NCI-H1092 treated with DMSO at 0.1 percent for 48 hours (cell line): ENCODE measurements at regions not wholly inside any gene's neighbourhood (a gene's known extent, or its start where the extent isn't known, plus 50 kb on each side); places are given as distances from the start of the nearest gene placed in this dataset.
"Not testable (repeated sequence)": the region's sequence is repeated elsewhere in the genome, so short reads cannot be mapped to it uniquely, and the experiment has no call there.

Source experiments
- DNase-seq: peaks from one replicate; lab custom pipeline; 2025; lab: John Stamatoyannopoulos, UW

DNA sequence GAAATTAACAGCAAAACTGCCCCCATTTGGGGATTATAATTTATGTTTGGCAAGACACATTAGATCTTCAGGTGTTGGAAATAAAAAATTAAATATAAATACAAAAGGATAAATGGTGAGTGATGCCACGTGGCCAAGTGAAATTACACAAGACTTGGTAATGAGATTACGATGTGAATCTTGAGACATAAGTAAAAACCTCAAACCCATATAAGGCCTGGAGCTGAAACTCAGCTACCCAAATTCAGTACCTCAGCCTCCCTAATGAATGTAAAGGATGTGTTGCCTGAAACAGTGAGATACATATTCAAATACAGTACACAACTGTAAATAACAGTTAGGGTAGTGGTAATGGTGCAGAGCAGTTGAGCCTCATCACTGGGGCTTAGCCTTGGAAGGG is 1146.6 kb downstream of the OTOL1 start:
- DNase-seq: no peak

- no peak for DNase-seq
Observed at GRCh38 chr3:162647321-162647720, 1150.7 kb downstream of the OTOL1 start.

- DNase-seq: no peak
Observed at GRCh38 chr3:162658003-162658402, 1161.4 kb downstream of the OTOL1 start.

- no peak for DNase-seq
Observed at GRCh38 chr3:162665684-162666391, 1169.2 kb downstream of the OTOL1 start.

- no peak for DNase-seq
Observed at GRCh38 chr3:162666835-162667234, 1170.2 kb downstream of the OTOL1 start.

DNA sequence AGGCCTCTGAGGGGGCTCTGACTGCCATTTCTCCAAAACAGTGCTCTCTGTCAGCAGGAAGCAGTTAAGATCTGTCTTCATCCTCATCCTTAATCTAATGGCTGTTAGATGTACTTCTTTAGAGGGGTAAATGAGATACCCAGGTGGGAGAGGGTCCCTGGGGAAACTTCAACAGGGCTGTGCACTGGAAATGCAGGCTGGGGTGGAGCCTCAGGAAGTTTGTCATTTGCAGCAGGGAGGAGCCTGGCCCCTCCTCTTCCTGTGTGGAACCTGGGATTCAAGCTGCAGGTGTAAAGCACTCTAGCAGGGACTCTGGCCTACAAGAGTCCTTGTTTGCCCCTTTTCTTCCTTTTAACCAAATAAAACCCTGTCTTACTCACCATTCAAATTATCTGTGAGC is 1173.6 kb downstream of the OTOL1 start:
- DNase-seq: no peak

DNA sequence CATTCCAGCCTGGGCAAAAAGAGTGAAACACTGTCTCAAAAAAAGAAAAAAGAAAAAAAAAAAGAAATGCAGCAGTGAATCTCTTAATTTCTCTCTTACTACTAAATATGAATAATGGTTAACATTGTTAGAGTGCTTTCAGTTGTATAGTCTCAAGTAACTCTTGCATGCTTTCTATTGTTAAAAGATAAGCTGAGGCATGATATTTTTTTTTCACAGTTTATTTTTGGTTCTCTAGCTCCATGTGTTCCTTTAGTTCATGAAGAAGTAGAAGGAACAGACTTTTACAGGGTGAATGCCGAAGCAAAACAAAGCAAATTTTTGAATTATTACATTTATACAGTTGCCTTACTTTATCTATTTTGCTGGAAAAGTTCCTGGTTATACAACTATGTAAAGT is 1180.9 kb downstream of the OTOL1 start:
- no peak for DNase-seq

GRCh38 chr3:162678941-162679340 is 1182.3 kb downstream of the OTOL1 start:
- DNase-seq: no peak

DNA sequence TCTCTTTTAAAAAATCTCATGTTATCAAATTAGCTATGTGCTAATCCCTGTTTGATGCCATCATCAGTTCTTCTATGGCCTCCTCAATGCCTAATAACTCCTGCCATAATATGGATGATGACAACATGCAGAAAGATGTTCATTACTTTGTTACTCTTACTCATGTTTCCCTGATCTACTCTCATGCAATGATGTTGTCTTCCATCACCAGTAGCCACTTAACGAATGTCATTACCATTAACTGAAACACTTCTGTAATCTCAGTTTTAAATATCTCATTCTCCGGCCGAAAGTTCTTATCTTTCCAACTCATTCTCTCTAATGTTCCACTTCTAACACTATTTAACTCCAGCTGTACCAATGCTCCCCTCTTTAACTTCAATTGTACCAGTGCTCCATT is 1187.7 kb downstream of the OTOL1 start:
- DNase-seq: no peak

GRCh38 chr3:162699291-162699690 is 1202.7 kb downstream of the OTOL1 start:
- no peak for DNase-seq

GRCh38 chr3:162701211-162701610 is 1204.6 kb downstream of the OTOL1 start:
- DNase-seq: no peak

GRCh38 chr3:162702768-162703385 is 1206.3 kb downstream of the OTOL1 start:
- DNase-seq: no peak

DNA sequence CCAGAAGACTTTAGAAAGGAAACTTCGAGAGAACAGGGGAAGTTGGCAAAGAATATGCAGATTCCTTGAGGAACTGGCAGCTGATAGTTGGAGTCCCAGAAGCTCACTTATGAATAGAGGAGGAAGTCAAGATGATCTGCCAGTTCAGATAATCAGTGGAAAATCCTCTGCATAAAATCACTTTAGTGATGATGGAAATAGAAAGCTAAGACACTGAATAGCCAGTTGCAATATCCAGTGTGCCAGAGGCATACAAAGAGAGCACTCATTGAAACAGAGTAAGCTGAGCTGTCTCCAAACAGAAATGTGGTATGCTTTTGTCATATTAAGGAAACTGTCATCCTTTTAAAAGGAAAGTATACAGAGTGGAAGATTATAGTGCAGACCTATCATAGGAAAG is 1207.6 kb downstream of the OTOL1 start:
- no peak for DNase-seq

GRCh38 chr3:162704799-162705385 is 1208.3 kb downstream of the OTOL1 start:
- no peak for DNase-seq

- not testable (repeated sequence) for DNase-seq
Observed at GRCh38 chr3:162708394-162708793, 1211.8 kb downstream of the OTOL1 start.

DNA sequence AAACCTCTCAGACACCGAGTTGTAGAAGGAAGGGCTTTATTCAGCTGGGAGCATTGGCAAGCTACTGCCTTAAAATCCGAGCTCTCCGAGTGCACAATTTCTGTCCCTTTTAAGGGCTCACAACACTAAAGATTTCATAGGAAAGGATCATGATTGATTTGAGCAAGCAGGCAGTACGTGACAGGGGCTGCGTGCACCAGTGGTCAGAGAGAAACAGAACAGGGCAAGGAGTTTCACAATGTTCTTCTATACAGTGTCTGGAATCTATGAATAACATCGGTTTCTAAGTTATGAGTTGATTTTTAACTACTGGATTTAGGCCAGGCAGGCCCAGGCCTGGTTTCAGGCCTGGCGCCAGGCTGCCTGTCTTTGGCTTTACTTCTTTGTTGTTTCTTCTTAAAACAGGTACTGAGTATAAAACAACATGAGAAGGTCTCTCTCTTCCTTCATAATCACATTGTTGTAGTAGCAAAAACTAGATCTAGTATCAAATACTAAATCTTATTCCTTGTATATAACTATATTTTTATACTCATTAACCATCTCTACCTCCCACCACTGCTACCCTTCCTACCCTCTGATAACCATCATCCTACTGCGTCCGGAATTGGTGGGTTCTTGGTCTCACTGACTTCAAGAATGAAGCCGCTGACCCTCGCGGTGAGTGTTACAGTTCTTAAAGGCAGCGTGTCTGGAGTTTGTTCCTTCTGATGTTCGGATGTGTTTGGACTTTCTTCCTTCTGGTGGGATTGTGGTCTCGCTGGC is 1212.5 kb downstream of the OTOL1 start:
- not testable (repeated sequence) for DNase-seq

- no peak for DNase-seq
Observed at GRCh38 chr3:162710332-162711112, 1213.9 kb downstream of the OTOL1 start.

DNA sequence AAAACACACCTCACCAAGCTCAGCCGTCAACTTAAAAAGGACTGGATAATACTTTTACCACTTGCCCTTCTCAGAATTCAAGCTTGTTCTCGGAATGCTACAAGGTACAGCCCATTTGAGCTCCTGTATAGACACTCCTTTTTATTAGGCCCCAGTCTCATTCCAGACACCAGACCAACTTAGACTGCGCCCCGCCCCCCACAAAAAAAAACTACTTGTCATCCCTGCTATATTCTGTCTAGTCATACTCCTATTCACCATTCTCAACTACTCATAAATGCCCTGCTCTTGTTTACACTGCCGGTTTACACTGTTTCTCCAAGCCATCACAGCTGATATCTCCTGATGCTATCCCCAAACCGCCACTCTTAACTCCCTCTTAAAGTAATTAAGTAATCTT is 1220.5 kb downstream of the OTOL1 start:
- DNase-seq: not testable (repeated sequence)

DNA sequence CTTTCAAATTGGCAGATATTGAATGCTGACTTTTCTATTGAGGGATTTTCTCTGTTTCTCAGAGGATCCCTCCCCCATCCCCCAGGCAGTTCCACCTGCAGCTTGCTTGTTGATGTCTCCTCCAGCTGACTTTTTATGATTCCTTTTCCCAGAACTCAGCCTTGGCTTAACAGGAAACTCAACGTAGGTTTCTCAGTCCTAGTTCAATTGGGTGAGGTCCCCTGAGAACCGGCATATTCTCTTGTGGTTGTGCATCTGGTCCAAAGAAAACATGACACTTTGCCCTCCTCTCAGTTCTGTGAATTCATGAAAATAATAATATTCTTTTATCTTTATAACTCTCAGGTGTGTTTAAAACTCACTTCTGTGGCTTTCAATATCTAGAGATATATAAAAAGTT is 1222.1 kb downstream of the OTOL1 start:
- DNase-seq: no peak

GRCh38 chr3:162719684-162720341 is 1223.2 kb downstream of the OTOL1 start:
- DNase-seq: no peak

DNA sequence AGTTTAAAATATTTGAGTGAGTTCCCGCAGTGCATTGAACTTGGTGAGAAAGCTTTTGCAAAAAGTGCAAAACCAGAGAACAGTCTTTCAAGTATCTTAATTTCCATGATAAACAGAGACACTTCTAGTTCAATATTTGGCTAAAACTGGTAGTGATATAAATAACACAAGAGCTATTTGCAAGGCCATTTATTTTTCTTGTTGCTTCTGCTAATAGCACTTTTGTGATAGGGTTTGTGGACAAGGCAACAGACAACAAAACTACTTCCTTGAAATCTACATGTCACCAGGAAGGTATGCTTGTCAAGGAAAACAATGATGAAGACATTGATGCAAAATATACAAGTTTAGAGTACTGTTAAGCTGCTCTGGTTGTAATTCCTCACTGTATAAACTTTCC is 1225.1 kb downstream of the OTOL1 start:
- no peak for DNase-seq
